Osteocyte (in vitro differentiated cells): ENCODE measurements at regions not wholly inside any gene's neighbourhood (a gene's known extent, or its start where the extent isn't known, plus 50 kb on each side); places are given as distances from the start of the nearest gene placed in this dataset.

Experiments used
- DNase-seq: peaks from one replicate; pipeline ENCODE4 v3.0.0; 2021; ENCODE audit warnings: mixed read lengths; ENCODE audit not compliant: unreplicated experiment; ENCODE audit errors: extremely low spot score
- H3K27ac Mint-ChIP-seq: one replicate; pipeline ENCODE4 v1.8.0; 2021; ENCODE audit warnings: mild to moderate bottlenecking, mixed read lengths; ENCODE audit not compliant: unreplicated experiment
- H3K27me3 Mint-ChIP-seq: one replicate; pipeline ENCODE4 v1.8.0; 2021; ENCODE audit warnings: mixed read lengths; ENCODE audit not compliant: unreplicated experiment
- H3K36me3 Mint-ChIP-seq: one replicate; pipeline ENCODE4 v1.8.0; 2021; ENCODE audit warnings: mixed read lengths; ENCODE audit not compliant: unreplicated experiment
- H3K4me1 Mint-ChIP-seq: one replicate; pipeline ENCODE4 v1.8.0; 2021; ENCODE audit warnings: mixed read lengths; ENCODE audit not compliant: unreplicated experiment
- H3K4me3 Mint-ChIP-seq: one replicate; pipeline ENCODE4 v1.8.0; 2021; ENCODE audit warnings: mild to moderate bottlenecking, moderate library complexity, mixed read lengths; ENCODE audit not compliant: unreplicated experiment
- H3K9me3 Mint-ChIP-seq: one replicate; pipeline ENCODE4 v1.8.0; 2021; ENCODE audit warnings: mixed read lengths; ENCODE audit not compliant: unreplicated experiment
- TF ChIP-seq, protein P1 (sequence below): fragments of 200-600 bp; sonication (generic); IDR thresholded peaks from 2 replicates; pipeline ENCODE4 v1.5.0; 2021; ENCODE audit warnings: antibody characterized with exemption, mild to moderate bottlenecking, moderate library complexity

DNA sequence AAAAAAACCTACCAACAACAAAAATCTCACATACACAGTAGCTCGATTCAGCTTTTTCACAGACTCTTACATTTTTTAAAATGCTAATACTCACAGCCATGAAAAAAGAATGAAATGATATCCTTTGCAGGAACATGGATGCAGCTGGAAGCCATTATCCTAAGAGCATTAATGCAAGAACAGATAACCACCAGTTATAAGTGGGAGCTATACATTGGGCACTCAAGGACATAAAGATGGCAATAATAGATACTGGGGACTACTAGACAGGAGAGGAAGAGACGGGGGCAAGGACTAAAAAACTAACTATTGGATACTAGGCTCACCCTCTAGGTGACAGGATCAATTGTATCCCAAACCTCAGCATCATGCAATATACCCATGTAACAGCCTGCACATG lies 90.3 kb upstream of the CCNH start:
- H3K27ac Mint-ChIP-seq, result no peak overlapping the region
- TF ChIP-seq, protein P1, sequence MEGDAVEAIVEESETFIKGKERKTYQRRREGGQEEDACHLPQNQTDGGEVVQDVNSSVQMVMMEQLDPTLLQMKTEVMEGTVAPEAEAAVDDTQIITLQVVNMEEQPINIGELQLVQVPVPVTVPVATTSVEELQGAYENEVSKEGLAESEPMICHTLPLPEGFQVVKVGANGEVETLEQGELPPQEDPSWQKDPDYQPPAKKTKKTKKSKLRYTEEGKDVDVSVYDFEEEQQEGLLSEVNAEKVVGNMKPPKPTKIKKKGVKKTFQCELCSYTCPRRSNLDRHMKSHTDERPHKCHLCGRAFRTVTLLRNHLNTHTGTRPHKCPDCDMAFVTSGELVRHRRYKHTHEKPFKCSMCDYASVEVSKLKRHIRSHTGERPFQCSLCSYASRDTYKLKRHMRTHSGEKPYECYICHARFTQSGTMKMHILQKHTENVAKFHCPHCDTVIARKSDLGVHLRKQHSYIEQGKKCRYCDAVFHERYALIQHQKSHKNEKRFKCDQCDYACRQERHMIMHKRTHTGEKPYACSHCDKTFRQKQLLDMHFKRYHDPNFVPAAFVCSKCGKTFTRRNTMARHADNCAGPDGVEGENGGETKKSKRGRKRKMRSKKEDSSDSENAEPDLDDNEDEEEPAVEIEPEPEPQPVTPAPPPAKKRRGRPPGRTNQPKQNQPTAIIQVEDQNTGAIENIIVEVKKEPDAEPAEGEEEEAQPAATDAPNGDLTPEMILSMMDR, result no peak

DNA sequence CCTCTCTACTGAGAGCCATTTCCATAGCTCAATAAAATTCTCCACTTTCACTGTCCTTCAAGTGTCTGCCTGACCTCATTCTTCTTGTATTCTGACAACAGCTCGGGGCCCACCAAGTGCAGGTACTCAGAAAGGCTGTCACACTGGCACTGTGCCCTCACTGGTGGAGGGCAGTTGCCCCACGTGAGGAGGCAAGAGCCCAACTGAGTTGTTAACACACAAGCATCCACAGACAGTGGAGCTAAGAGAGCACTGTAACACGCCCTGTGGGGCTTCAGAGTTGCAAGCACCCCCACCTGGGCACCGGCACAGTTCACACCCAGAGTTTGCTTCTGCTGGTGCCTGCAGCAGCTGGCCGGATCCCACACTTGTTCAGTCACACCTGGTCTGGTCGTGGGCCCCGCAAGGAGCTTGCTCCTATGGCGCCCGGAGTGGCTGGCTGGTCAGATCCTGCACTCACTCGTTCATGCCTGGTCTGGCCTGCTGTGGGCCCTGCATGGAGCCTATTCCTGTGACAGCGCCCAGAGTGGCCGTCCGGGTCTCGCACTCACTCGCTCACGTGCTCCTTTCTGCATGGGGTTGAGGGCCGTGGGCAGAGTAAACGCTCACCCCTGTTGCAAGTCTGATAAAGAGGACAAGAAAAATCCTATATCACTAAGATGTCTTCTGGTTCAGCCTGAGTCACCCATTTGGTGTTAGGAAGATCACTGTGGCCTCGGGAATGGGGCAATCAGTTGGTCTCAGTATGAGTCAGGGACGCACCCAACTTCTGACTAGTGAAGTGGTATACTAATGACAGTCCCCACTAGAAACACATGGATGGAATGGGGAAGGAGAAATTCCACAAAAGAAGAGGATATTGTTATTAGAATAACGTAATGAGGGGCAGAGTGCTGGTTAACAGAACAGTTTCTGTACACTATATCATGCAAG lies 87.0 kb upstream of the CCNH start:
- Mint-ChIP-seq H3K36me3 (no peaks in the 10 kb centered on the region), H3K9me3 (no peaks in the 10 kb centered on the region), H3K4me3 (no peak overlapping the region), H3K27me3 (no peaks in the 10 kb centered on the region), H3K27ac (no peak overlapping the region), H3K4me1 (no peaks in the 10 kb centered on the region)
- TF ChIP-seq, protein P1, result no peak
- no peak for DNase-seq

More for the DNA sequence above, 90.3 kb upstream of the CCNH start:
- Mint-ChIP-seq H3K36me3 (no peaks in the 10 kb centered on the region), H3K27me3 (no peaks in the 10 kb centered on the region), H3K9me3 (no peaks in the 10 kb centered on the region), H3K4me3 (no peak overlapping the region), H3K4me1 (no peaks in the 10 kb centered on the region)
- no peak for DNase-seq
